ENCODE measurements at regions not wholly inside any gene's neighbourhood (a gene's known extent, or its start where the extent isn't known, plus 50 kb on each side); places are given as distances from the start of the nearest gene placed in this dataset.

DNA sequence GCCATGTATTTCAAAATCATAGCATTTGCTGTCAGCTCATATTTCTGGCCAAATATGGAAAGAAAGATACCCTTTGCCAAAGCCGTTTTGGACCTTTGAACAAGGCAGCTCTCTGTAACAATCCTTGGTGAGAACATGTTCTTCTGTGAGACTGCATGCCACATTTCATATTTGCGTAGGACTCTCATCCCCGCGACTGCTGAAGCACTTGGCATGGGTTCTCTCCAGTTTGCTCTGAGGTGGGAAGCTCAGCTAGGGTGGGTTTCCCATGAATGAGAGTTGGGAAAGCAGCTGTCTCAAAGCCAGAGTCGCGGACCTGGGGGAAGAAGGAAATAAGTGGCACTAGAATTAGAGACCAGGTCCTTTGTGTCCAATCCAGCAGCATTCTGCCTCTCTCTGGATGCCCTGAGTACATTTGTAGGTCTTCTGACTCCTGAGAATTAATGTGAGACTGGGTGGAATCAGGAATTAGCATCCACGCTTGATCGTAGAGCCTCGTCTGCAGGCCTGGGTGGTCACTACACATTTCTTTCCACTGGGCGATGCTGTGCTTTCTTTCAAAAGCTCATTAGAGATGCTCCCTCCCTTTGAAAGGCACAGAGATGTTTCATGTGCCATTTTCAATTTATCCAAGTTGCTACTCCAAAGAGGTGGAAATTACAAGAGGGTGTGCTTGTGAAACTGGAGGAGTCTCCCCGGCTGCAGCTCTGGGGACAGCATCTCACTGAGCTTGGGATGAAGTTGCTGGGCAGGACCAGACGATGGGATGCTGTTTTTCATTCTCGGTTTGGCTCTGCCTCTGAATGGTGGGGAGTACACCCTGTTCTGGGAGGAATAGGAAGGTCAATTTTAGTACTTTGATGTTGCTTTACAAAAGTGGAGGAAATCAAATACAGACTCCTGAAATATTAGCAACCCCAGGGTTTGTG lies 197.2 kb downstream of the GADD45G start:
- Histone ChIP-seq H3K9me3 (ENCODE audit: control insufficient read depth, low read depth, low read length) (no peaks in the 10 kb centered on the region), H3K27me3 (ENCODE audit: control insufficient read depth, extremely low read depth, insufficient read depth, low read length) (peaks cover 16% of the 10 kb centered on the region), H3K9ac (ENCODE audit: control insufficient read depth, extremely low read depth, insufficient read depth, low read length) (no peak overlapping the region), H3K4me1 (ENCODE audit: control insufficient read depth, extremely low read depth, insufficient read depth, low read length) (no peaks in the 10 kb centered on the region), H3K4me3 (ENCODE audit: control insufficient read depth in 2 of 3, extremely low read depth in 1 of 3, insufficient read depth in 2 of 3, low read depth in 1 of 3, low read length in 3 of 3) (no peak overlapping the region), H4K20me1 (ENCODE audit: control insufficient read depth, extremely low read depth, insufficient read depth, low read length) (no peaks in the 10 kb centered on the region), H3K27ac (ENCODE audit: control insufficient read depth, insufficient read depth, low read length) (no peak overlapping the region), H3K79me2 (ENCODE audit: control insufficient read depth, insufficient read depth, low read length) (no peaks in the 10 kb centered on the region), H3K36me3 (ENCODE audit: control insufficient read depth in 2 of 2, extremely low read depth in 1 of 2, insufficient read depth in 2 of 2, low read length in 2 of 2) (no peaks in the 10 kb centered on the region), H3K4me2 (ENCODE audit: control insufficient read depth, extremely low read depth, insufficient read depth, low read depth, low read length) (no peak overlapping the region), H2AFZ (ENCODE audit: control insufficient read depth, low read length) (no peak overlapping the region), H3K9me1 (ENCODE audit: control insufficient read depth, extremely low read depth, insufficient read depth, low read length) (no peaks in the 10 kb centered on the region)
- TF ChIP-seq EZH2 (IDR thresholded peaks at IDR 0.05; ENCODE audit: low read length): no peak
- TF ChIP-seq, protein P1, sequence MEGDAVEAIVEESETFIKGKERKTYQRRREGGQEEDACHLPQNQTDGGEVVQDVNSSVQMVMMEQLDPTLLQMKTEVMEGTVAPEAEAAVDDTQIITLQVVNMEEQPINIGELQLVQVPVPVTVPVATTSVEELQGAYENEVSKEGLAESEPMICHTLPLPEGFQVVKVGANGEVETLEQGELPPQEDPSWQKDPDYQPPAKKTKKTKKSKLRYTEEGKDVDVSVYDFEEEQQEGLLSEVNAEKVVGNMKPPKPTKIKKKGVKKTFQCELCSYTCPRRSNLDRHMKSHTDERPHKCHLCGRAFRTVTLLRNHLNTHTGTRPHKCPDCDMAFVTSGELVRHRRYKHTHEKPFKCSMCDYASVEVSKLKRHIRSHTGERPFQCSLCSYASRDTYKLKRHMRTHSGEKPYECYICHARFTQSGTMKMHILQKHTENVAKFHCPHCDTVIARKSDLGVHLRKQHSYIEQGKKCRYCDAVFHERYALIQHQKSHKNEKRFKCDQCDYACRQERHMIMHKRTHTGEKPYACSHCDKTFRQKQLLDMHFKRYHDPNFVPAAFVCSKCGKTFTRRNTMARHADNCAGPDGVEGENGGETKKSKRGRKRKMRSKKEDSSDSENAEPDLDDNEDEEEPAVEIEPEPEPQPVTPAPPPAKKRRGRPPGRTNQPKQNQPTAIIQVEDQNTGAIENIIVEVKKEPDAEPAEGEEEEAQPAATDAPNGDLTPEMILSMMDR (optimal IDR thresholded peaks at IDR 0.05 in 1 of 3, IDR thresholded peaks at IDR 0.05 in 1 of 3, conservative IDR thresholded peaks at IDR 0.05 in 1 of 3; ENCODE audit: extremely low read depth in 1 of 3, insufficient read depth in 2 of 3, low read length in 3 of 3): no peak
- FAIRE-seq (no peak), DNase-seq (ENCODE audit: low read depth, low spot score) (no peak)
- dilution Hi-C loops (cut with MboI; ENCODE audit: extremely low pct_ligation_motif_present, low sequenced_read_pairs): no loop called here

DNA sequence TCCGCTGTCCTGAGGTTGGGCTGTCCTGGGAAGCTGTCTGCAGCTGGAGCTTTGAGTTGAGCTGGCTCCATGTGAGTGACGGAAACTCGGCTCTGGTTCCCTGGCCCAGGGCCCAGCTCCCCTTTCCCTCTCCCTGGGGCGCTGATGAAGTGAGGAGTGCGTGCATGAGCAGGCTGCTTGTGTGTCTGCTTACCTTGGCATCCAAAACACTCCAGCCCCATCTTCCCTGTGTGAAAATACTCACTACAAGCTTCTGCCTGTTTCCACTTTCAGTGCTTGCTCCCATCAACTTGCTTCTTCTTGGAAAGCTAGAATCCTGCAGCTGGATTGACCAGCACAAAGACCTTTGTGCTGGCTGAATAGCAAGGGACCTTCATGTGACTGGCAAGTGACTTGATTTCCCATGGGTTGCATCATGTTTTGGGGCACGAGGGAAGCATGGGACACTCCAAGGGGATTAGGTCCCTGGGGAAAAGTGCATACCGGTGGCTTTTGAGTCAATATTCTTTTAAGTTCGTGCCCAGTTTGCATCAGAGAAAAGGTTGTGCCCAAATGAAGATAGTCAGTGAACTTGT lies 198.1 kb downstream of the GADD45G start:
- no peak overlapping the region for H3K4me2 ChIP-seq (ENCODE audit: control insufficient read depth, extremely low read depth, insufficient read depth, low read depth, low read length)
- H3K9ac ChIP-seq (ENCODE audit: control insufficient read depth, extremely low read depth, insufficient read depth, low read length): no peak overlapping the region
- H3K36me3 ChIP-seq (ENCODE audit: control insufficient read depth in 2 of 2, extremely low read depth in 1 of 2, insufficient read depth in 2 of 2, low read length in 2 of 2): no peaks in the 10 kb centered on the region
- TF ChIP-seq, protein P1 (optimal IDR thresholded peaks at IDR 0.05 in 1 of 3, IDR thresholded peaks at IDR 0.05 in 1 of 3, conservative IDR thresholded peaks at IDR 0.05 in 1 of 3; ENCODE audit: extremely low read depth in 1 of 3, insufficient read depth in 2 of 3, low read length in 3 of 3): no peak
- no peak for TF ChIP-seq EZH2 (IDR thresholded peaks at IDR 0.05; ENCODE audit: low read length)
- no peaks in the 10 kb centered on the region for H3K9me3 ChIP-seq (ENCODE audit: control insufficient read depth, low read depth, low read length)
- DNase-seq (ENCODE audit: low read depth, low spot score) (no peak), FAIRE-seq (no peak)
- H3K4me1 ChIP-seq (ENCODE audit: control insufficient read depth, extremely low read depth, insufficient read depth, low read length): no peaks in the 10 kb centered on the region
- H3K27ac ChIP-seq (ENCODE audit: control insufficient read depth, insufficient read depth, low read length): no peak overlapping the region
- dilution Hi-C loops (cut with MboI; ENCODE audit: extremely low pct_ligation_motif_present, low sequenced_read_pairs): no loop called here
- H4K20me1 ChIP-seq (ENCODE audit: control insufficient read depth, extremely low read depth, insufficient read depth, low read length): no peaks in the 10 kb centered on the region
- no peak overlapping the region for H2AFZ ChIP-seq (ENCODE audit: control insufficient read depth, low read length)
- H3K79me2 ChIP-seq (ENCODE audit: control insufficient read depth, insufficient read depth, low read length): no peaks in the 10 kb centered on the region
- peaks cover 16% of the 10 kb centered on the region for H3K27me3 ChIP-seq (ENCODE audit: control insufficient read depth, extremely low read depth, insufficient read depth, low read length)
- H3K4me3 ChIP-seq (ENCODE audit: control insufficient read depth in 2 of 3, extremely low read depth in 1 of 3, insufficient read depth in 2 of 3, low read depth in 1 of 3, low read length in 3 of 3): no peak overlapping the region
- H3K9me1 ChIP-seq (ENCODE audit: control insufficient read depth, extremely low read depth, insufficient read depth, low read length): no peaks in the 10 kb centered on the region

All from keratinocyte (primary cell).